ENCODE measurements at regions not wholly inside any gene's neighbourhood (a gene's known extent, or its start where the extent isn't known, plus 50 kb on each side); places are given as distances from the start of the nearest gene placed in this dataset.

DNA sequence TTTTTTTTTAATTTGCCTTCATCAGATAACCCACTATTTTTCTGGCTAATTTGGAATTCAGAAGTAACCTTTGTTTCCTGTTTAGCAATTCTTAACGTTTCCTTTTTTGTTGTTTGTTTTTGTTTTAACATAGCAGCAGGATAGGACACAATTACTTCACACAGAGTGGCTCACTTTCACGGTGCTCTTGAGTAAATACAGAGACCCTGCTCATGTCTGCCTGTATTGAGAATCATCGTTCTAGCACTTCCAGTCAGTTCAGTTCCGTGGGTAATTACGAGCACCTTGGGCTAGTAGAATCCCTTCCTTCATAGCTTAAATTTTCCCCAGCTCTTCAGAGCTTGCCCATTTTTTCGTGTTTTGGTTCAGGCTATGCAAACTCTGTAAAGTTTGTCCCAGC is 1225.4 kb upstream of the LRRTM1 start:
- Histone ChIP-seq H4K20me1 (ENCODE audit: control insufficient read depth, insufficient read depth) (no peaks in the 10 kb centered on the region), H3K27me3 (replicated peaks in 1 of 2; ENCODE audit: control insufficient read depth in 2 of 2, insufficient read depth in 2 of 2, low read length in 1 of 2) (no peaks in the 10 kb centered on the region), H3K9me3 (replicated peaks; ENCODE audit: control insufficient read depth, insufficient read depth, low read length) (no peaks in the 10 kb centered on the region; the same call in 1 of the 3 replicates), H2AFZ (ENCODE audit: control insufficient read depth, low read depth, low read length) (no peak overlapping the region), H3K4me2 (ENCODE audit: control insufficient read depth, insufficient read depth) (no peak overlapping the region), H3K4me3 (no peak overlapping the region), H3K36me3 (ENCODE audit: control insufficient read depth in 2 of 2, insufficient read depth in 2 of 2, low read length in 1 of 2) (no peaks in the 10 kb centered on the region), H3K4me1 (ENCODE audit: control insufficient read depth, insufficient read depth, low read length) (no peaks in the 10 kb centered on the region), H3K79me2 (ENCODE audit: control insufficient read depth, insufficient read depth, low read length) (no peaks in the 10 kb centered on the region), H3K27ac (ENCODE audit: control insufficient read depth, insufficient read depth) (no peak overlapping the region), H3K9ac (ENCODE audit: control insufficient read depth, insufficient read depth, low read length) (no peak overlapping the region)
- CTCF ChIA-PET: interaction anchor here (1.0 kb wide), 1 partner anchor 29 kb away, joined by 3 read pairs; no protein-coding TSS in a partner anchor
- FAIRE-seq (no peak), ATAC-seq (no peak), DNase-seq (ENCODE audit: low read depth, low spot score) (no peak)
- WGBS (ENCODE audit: insufficient coverage, insufficient replicate concordance, low lambda C conversion rate, missing lambda C conversion rate): 5% methylated on average over 6 of the region's 6 CpGs
- SMC1A ChIA-PET (ENCODE audit: uncharacterized antibody, unreplicated experiment): interaction anchor here (0.7 to 1.4 kb wide), 4 partner anchors 8 to 811 kb away, joined by 3 to 5 read pairs (median 3); no protein-coding TSS in a partner anchor
- RAD21 ChIA-PET (ENCODE audit: unreplicated experiment): interaction anchor here (0.8 to 1.5 kb wide), 2 partner anchors 24 to 365 kb away, joined by 3 to 5 read pairs; no protein-coding TSS in a partner anchor
- no TSS peak for BruUV-seq (replicated peaks)
- intact Hi-C loops (cut with micrococcal nuclease; ENCODE audit: unreplicated experiment): loop anchor here (2.0 to 10.0 kb wide), 2 partner anchors 115 to 995 kb away; no protein-coding TSS in a partner anchor
- in situ Hi-C loops (cut with MboI): no loop called here
- POLR2A ChIA-PET: interaction anchor here (0.7 kb wide), 1 partner anchor 141 kb away, joined by 3 read pairs; no protein-coding TSS in a partner anchor
- TF ChIP-seq IKZF1 (conservative IDR thresholded peaks at IDR 0.05): no peak
- no peak for TF ChIP-seq CHD1 (IDR thresholded peaks at IDR 0.05; ENCODE audit: low read depth, low read length)
- TF ChIP-seq SREBF1 (IDR thresholded peaks at IDR 0.05; ENCODE audit: low read length): no peak
- TF ChIP-seq TCF12 (IDR thresholded peaks at IDR 0.05; ENCODE audit: low read depth, low read length): no peak
- no peak for TF ChIP-seq ATF7 (IDR thresholded peaks at IDR 0.05; ENCODE audit: low read depth)
- TF ChIP-seq KDM1A (IDR thresholded peaks at IDR 0.05; ENCODE audit: borderline replicate concordance): no peak
- no peak for TF ChIP-seq BHLHE40 (IDR thresholded peaks at IDR 0.05; ENCODE audit: borderline replicate concordance in 1 of 2, low read depth in 2 of 2, low read length in 1 of 2)
- TF ChIP-seq RBBP5 (conservative IDR thresholded peaks at IDR 0.05): no peak
- no peak for TF ChIP-seq YY1 (IDR thresholded peaks at IDR 0.05; ENCODE audit: low read depth, low read length)
- no peak for TF ChIP-seq SIX5 (IDR thresholded peaks at IDR 0.05; ENCODE audit: low read depth, low read length, severe bottlenecking)
- no peak for TF ChIP-seq NFYA (IDR thresholded peaks at IDR 0.05; ENCODE audit: borderline replicate concordance, low read depth, low read length)
- no peak for TF ChIP-seq E2F8 (IDR thresholded peaks at IDR 0.05; ENCODE audit: low read depth, partially characterized antibody)
- TF ChIP-seq PAX5 (IDR thresholded peaks at IDR 0.05; ENCODE audit: borderline replicate concordance, low read depth, low read length): no peak
- TF ChIP-seq, protein P1, sequence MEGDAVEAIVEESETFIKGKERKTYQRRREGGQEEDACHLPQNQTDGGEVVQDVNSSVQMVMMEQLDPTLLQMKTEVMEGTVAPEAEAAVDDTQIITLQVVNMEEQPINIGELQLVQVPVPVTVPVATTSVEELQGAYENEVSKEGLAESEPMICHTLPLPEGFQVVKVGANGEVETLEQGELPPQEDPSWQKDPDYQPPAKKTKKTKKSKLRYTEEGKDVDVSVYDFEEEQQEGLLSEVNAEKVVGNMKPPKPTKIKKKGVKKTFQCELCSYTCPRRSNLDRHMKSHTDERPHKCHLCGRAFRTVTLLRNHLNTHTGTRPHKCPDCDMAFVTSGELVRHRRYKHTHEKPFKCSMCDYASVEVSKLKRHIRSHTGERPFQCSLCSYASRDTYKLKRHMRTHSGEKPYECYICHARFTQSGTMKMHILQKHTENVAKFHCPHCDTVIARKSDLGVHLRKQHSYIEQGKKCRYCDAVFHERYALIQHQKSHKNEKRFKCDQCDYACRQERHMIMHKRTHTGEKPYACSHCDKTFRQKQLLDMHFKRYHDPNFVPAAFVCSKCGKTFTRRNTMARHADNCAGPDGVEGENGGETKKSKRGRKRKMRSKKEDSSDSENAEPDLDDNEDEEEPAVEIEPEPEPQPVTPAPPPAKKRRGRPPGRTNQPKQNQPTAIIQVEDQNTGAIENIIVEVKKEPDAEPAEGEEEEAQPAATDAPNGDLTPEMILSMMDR (IDR thresholded peaks at IDR 0.05 in 2 of 3, conservative IDR thresholded peaks at IDR 0.05 in 1 of 3; ENCODE audit: control insufficient read depth in 2 of 3, extremely low read depth in 1 of 3, insufficient read depth in 1 of 3, low read depth in 3 of 3, low read length in 3 of 3): no peak
- no peak for TF ChIP-seq ZBTB11 (CRISPR knock-in tag; IDR thresholded peaks at IDR 0.05)
- TF ChIP-seq CREB1 (IDR thresholded peaks at IDR 0.05; ENCODE audit: low read depth): no peak
- no peak for TF ChIP-seq FOXM1 (IDR thresholded peaks at IDR 0.05; ENCODE audit: low read depth, low read length)
- no peak for TF ChIP-seq FOS (IDR thresholded peaks at IDR 0.05; ENCODE audit: borderline replicate concordance, extremely low read depth, insufficient read length)
